Right lobe of liver (tissue), 4 donors: ENCODE measurements at regions not wholly inside any gene's neighbourhood (a gene's known extent, or its start where the extent isn't known, plus 50 kb on each side); places are given as distances from the start of the nearest gene placed in this dataset.

Experiments used
- POLR2A ChIP-seq: fragments of 450-650 bp; IDR thresholded peaks from one replicate; pipeline ENCODE4 v1.6.1; 2017; ENCODE audit warnings: antibody characterized with exemption, mild to moderate bottlenecking
- TF ChIP-seq, protein P1 (sequence below), 4 donors: fragments of 200-600 bp in 3 of 4; fragments of 450-650 bp in 1 of 4; IDR thresholded peaks; one replicate each; pipeline versions ENCODE4 v1.5.1 to v1.8.0; 2016 to 2022; ENCODE audit warnings: antibody characterized with exemption in 4 of 4, mild to moderate bottlenecking in 2 of 4
- donor health status: DM: no; HTN: no; CAD: no.
- donor health status: DM: no; HTN: no; CAD: no.
- donor health status: DM: no; HTN: yes; CAD: no.

DNA sequence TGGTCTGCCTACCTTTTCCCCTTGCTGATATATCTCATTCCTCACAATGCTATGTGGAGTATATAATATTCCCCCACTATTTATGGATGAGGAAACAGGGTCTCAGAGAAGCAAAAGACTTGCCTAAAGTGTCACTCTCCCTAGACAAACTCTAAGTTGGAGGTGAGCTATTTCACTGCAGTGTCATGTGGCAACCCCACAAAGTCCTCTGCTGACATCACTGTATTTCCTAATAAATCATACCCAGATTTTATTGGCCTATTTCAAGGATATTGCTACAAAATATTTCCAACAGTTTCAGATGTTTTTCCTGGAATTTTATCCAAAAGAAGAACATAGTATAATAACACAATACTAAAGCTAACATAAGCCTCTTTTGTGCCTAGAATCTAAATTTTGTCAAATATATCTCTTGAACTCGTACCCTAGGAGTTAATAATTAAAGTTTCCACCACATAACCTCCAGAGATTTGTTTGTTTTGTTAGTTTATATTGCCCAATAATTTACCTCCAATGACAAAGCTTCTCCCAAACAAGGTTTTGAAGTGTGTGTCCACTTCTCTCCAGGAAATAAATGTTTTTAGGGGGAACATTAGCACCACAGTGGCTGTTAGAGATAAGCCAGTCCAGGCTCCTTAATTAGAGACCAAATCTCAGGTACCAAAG, 215.1 kb downstream of the ASCL1 start:
- TF ChIP-seq, protein P1, sequence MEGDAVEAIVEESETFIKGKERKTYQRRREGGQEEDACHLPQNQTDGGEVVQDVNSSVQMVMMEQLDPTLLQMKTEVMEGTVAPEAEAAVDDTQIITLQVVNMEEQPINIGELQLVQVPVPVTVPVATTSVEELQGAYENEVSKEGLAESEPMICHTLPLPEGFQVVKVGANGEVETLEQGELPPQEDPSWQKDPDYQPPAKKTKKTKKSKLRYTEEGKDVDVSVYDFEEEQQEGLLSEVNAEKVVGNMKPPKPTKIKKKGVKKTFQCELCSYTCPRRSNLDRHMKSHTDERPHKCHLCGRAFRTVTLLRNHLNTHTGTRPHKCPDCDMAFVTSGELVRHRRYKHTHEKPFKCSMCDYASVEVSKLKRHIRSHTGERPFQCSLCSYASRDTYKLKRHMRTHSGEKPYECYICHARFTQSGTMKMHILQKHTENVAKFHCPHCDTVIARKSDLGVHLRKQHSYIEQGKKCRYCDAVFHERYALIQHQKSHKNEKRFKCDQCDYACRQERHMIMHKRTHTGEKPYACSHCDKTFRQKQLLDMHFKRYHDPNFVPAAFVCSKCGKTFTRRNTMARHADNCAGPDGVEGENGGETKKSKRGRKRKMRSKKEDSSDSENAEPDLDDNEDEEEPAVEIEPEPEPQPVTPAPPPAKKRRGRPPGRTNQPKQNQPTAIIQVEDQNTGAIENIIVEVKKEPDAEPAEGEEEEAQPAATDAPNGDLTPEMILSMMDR (IDR thresholded peaks at IDR 0.05): no peak
- peak; percentile 55 for TF ChIP-seq POLR2A
